ENCODE measurements at regions not wholly inside any gene's neighbourhood (a gene's known extent, or its start where the extent isn't known, plus 50 kb on each side); places are given as distances from the start of the nearest gene placed in this dataset.
"Not testable (repeated sequence)": the region's sequence is repeated elsewhere in the genome, so short reads cannot be mapped to it uniquely, and the experiment has no call there.

GRCh38 chr10:23966504-23967051 is 242.4 kb upstream of the KIAA1217 start:
- Histone ChIP-seq H3K4me3 (ENCODE audit: low read depth in 1 of 2, low read length in 2 of 2) (no peak overlapping the region), H3K9me3 (ENCODE audit: control insufficient read depth in 1 of 2, low read length in 2 of 2) (no peaks in the 10 kb centered on the region), H3K4me1 (ENCODE audit: control insufficient read depth in 1 of 2, insufficient read depth in 2 of 2, low read length in 2 of 2) (no peaks in the 10 kb centered on the region)

GRCh38 chr10:23968301-23968700 is 240.6 kb upstream of the KIAA1217 start:
- no peaks in the 10 kb centered on the region for H3K9me3 ChIP-seq (ENCODE audit: control insufficient read depth in 1 of 2, low read length in 2 of 2)
- no peak overlapping the region for H3K27ac ChIP-seq (ENCODE audit: low read depth, low read length)
- H3K4me1 ChIP-seq (ENCODE audit: control insufficient read depth in 1 of 2, insufficient read depth in 2 of 2, low read length in 2 of 2) = no peaks in the 10 kb centered on the region
- no peaks in the 10 kb centered on the region for H3K36me3 ChIP-seq (ENCODE audit: control insufficient read depth in 1 of 2, insufficient read depth in 2 of 2, low read length in 2 of 2)
- no peak overlapping the region for H3K9ac ChIP-seq (ENCODE audit: low read depth in 1 of 2, low read length in 2 of 2)
- H3K27me3 ChIP-seq (ENCODE audit: control insufficient read depth in 1 of 2, insufficient read depth in 2 of 2, low read length in 2 of 2) = no peaks in the 10 kb centered on the region
- H3K4me3 ChIP-seq (ENCODE audit: low read depth in 1 of 2, low read length in 2 of 2) = no peak overlapping the region

More at GRCh38 chr10:23966504-23967051, 242.4 kb upstream of the KIAA1217 start:
- no peak overlapping the region for H3K9ac ChIP-seq (ENCODE audit: low read depth in 1 of 2, low read length in 2 of 2)
- no peaks in the 10 kb centered on the region for H3K27me3 ChIP-seq (ENCODE audit: control insufficient read depth in 1 of 2, insufficient read depth in 2 of 2, low read length in 2 of 2)
- H3K27ac ChIP-seq (ENCODE audit: low read depth, low read length) = no peak overlapping the region
- H3K36me3 ChIP-seq (ENCODE audit: control insufficient read depth in 1 of 2, insufficient read depth in 2 of 2, low read length in 2 of 2) = no peaks in the 10 kb centered on the region

GRCh38 chr10:23974746-23975272 is 234.1 kb upstream of the KIAA1217 start:
- Histone ChIP-seq H3K27me3 (ENCODE audit: control insufficient read depth in 1 of 2, insufficient read depth in 2 of 2, low read length in 2 of 2) (no peaks in the 10 kb centered on the region), H3K9ac (ENCODE audit: low read depth in 1 of 2, low read length in 2 of 2) (no peak overlapping the region), H3K9me3 (ENCODE audit: control insufficient read depth in 1 of 2, low read length in 2 of 2) (no peaks in the 10 kb centered on the region), H3K4me1 (ENCODE audit: control insufficient read depth in 1 of 2, insufficient read depth in 2 of 2, low read length in 2 of 2) (no peaks in the 10 kb centered on the region), H3K36me3 (ENCODE audit: control insufficient read depth in 1 of 2, insufficient read depth in 2 of 2, low read length in 2 of 2) (no peaks in the 10 kb centered on the region), H3K4me3 (ENCODE audit: low read depth in 1 of 2, low read length in 2 of 2) (no peak overlapping the region), H3K27ac (ENCODE audit: low read depth, low read length) (no peak overlapping the region)

GRCh38 chr10:23975431-23975830 is 233.5 kb upstream of the KIAA1217 start:
- H3K9me3 ChIP-seq (ENCODE audit: control insufficient read depth in 1 of 2, low read length in 2 of 2) = no peaks in the 10 kb centered on the region
- no peak overlapping the region for H3K4me3 ChIP-seq (ENCODE audit: low read depth in 1 of 2, low read length in 2 of 2)
- H3K9ac ChIP-seq (ENCODE audit: low read depth in 1 of 2, low read length in 2 of 2) = no peak overlapping the region
- H3K27me3 ChIP-seq (ENCODE audit: control insufficient read depth in 1 of 2, insufficient read depth in 2 of 2, low read length in 2 of 2) = no peaks in the 10 kb centered on the region
- H3K36me3 ChIP-seq (ENCODE audit: control insufficient read depth in 1 of 2, insufficient read depth in 2 of 2, low read length in 2 of 2) = no peaks in the 10 kb centered on the region
- no peak overlapping the region for H3K27ac ChIP-seq (ENCODE audit: low read depth, low read length)
- H3K4me1 ChIP-seq (ENCODE audit: control insufficient read depth in 1 of 2, insufficient read depth in 2 of 2, low read length in 2 of 2) = no peaks in the 10 kb centered on the region

DNA sequence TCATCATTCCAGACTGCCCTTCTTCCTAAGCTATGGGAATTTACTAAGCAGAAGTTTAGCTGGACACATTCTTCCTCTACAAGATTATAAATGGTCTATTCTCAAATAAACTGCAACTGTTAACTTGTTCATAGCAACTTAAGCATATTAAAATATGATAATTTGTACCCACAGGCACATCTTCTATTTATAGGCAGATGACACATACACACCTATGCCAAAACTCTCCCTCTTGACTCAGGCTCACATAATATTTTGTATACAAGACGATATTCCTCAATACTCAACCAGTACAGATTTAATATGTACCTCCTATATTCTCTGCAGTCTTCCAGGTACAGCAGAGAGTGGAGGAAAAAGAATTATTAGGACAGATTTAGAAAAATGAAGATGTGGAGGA is 232.7 kb upstream of the KIAA1217 start:
- Histone ChIP-seq H3K27me3 (ENCODE audit: control insufficient read depth in 1 of 2, insufficient read depth in 2 of 2, low read length in 2 of 2) (no peaks in the 10 kb centered on the region), H3K9me3 (ENCODE audit: control insufficient read depth in 1 of 2, low read length in 2 of 2) (no peaks in the 10 kb centered on the region), H3K4me1 (ENCODE audit: control insufficient read depth in 1 of 2, insufficient read depth in 2 of 2, low read length in 2 of 2) (no peaks in the 10 kb centered on the region), H3K9ac (ENCODE audit: low read depth in 1 of 2, low read length in 2 of 2) (no peak overlapping the region), H3K27ac (ENCODE audit: low read depth, low read length) (no peak overlapping the region), H3K36me3 (ENCODE audit: control insufficient read depth in 1 of 2, insufficient read depth in 2 of 2, low read length in 2 of 2) (no peaks in the 10 kb centered on the region), H3K4me3 (ENCODE audit: low read depth in 1 of 2, low read length in 2 of 2) (no peak overlapping the region)

GRCh38 chr10:23978317-23978716 is 230.6 kb upstream of the KIAA1217 start:
- no peak overlapping the region for H3K27ac ChIP-seq (ENCODE audit: low read depth, low read length)
- no peaks in the 10 kb centered on the region for H3K9me3 ChIP-seq (ENCODE audit: control insufficient read depth in 1 of 2, low read length in 2 of 2)

GRCh38 chr10:23980094-23980493 is 228.8 kb upstream of the KIAA1217 start:
- H3K9me3 ChIP-seq (ENCODE audit: control insufficient read depth in 1 of 2, low read length in 2 of 2) = no peaks in the 10 kb centered on the region
- H3K36me3 ChIP-seq (ENCODE audit: control insufficient read depth in 1 of 2, insufficient read depth in 2 of 2, low read length in 2 of 2) = no peaks in the 10 kb centered on the region
- no peak overlapping the region for H3K4me3 ChIP-seq (ENCODE audit: low read depth in 1 of 2, low read length in 2 of 2)
- no peaks in the 10 kb centered on the region for H3K4me1 ChIP-seq (ENCODE audit: control insufficient read depth in 1 of 2, insufficient read depth in 2 of 2, low read length in 2 of 2)
- H3K9ac ChIP-seq (ENCODE audit: low read depth in 1 of 2, low read length in 2 of 2) = no peak overlapping the region
- H3K27me3 ChIP-seq (ENCODE audit: control insufficient read depth in 1 of 2, insufficient read depth in 2 of 2, low read length in 2 of 2) = no peaks in the 10 kb centered on the region
- H3K27ac ChIP-seq (ENCODE audit: low read depth, low read length) = no peak overlapping the region

More at GRCh38 chr10:23978317-23978716, 230.6 kb upstream of the KIAA1217 start:
- H3K36me3 ChIP-seq (ENCODE audit: control insufficient read depth in 1 of 2, insufficient read depth in 2 of 2, low read length in 2 of 2) = no peaks in the 10 kb centered on the region
- no peaks in the 10 kb centered on the region for H3K4me1 ChIP-seq (ENCODE audit: control insufficient read depth in 1 of 2, insufficient read depth in 2 of 2, low read length in 2 of 2)
- no peaks in the 10 kb centered on the region for H3K27me3 ChIP-seq (ENCODE audit: control insufficient read depth in 1 of 2, insufficient read depth in 2 of 2, low read length in 2 of 2)
- no peak overlapping the region for H3K4me3 ChIP-seq (ENCODE audit: low read depth in 1 of 2, low read length in 2 of 2)
- no peak overlapping the region for H3K9ac ChIP-seq (ENCODE audit: low read depth in 1 of 2, low read length in 2 of 2)

DNA sequence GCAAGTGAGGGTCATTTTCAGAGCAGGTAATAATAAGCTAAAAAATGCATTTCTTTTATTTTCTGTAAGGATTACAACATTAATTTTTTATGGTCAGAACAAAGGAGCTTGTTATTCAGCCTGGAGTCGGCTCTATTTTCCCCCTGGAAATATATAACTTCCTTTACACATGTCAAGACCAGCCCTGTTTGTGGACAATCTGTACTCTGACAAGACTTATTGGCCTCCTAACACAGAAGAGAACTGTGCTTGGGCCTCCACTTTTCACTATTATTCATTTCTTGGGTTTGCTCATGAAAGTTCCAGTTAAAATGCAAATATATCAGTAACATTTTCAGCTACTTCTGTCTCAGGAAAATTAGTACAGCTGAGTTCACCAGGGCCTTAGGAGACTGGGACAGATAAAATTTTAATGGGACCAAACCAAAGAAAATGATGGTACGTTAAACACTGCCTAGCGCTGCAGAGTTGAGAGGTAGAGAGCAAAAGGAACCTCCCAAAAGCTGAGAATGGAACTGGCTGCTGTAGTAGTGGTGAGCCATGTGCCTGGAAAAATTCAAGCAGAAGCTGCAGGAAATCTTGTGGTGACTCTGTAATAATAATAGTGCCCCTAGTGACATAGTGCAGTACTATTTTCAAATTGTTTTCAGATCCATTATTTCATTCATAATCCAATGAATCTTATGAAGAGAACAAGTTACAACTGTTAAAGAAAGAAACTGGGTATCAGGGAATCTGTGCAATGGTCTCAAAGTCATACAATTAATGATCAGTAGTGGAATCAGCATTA is 227.2 kb upstream of the KIAA1217 start:
- Histone ChIP-seq H3K9me3 (ENCODE audit: control insufficient read depth in 1 of 2, low read length in 2 of 2) (no peaks in the 10 kb centered on the region), H3K27ac (ENCODE audit: low read depth, low read length) (no peak overlapping the region), H3K4me1 (ENCODE audit: control insufficient read depth in 1 of 2, insufficient read depth in 2 of 2, low read length in 2 of 2) (no peaks in the 10 kb centered on the region), H3K9ac (ENCODE audit: low read depth in 1 of 2, low read length in 2 of 2) (no peak overlapping the region), H3K4me3 (ENCODE audit: low read depth in 1 of 2, low read length in 2 of 2) (no peak overlapping the region), H3K36me3 (ENCODE audit: control insufficient read depth in 1 of 2, insufficient read depth in 2 of 2, low read length in 2 of 2) (no peaks in the 10 kb centered on the region), H3K27me3 (ENCODE audit: control insufficient read depth in 1 of 2, insufficient read depth in 2 of 2, low read length in 2 of 2) (no peaks in the 10 kb centered on the region)

DNA sequence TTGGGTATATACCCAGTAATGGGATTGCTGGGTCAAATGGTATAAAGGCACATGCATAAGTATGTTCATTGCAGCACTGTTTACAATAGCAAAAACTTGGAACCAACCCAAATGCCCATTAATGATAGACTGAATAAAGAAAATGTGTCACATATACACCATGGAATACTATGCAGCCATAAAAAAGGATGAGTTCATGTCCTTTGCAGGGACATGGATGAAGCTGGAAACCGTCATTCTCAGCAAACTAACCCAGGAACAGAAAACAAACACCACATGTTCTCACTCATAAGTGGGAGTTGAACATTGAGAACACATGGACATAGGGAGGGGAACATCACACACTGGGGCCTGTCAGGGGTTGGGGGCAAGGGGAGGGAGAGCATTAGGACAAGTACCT is 224.5 kb upstream of the KIAA1217 start:
- H3K36me3 ChIP-seq (ENCODE audit: control insufficient read depth in 1 of 2, insufficient read depth in 2 of 2, low read length in 2 of 2); H3K9ac ChIP-seq (ENCODE audit: low read depth in 1 of 2, low read length in 2 of 2); H3K4me3 ChIP-seq (ENCODE audit: low read depth in 1 of 2, low read length in 2 of 2); H3K9me3 ChIP-seq (ENCODE audit: control insufficient read depth in 1 of 2, low read length in 2 of 2); H3K4me1 ChIP-seq (ENCODE audit: control insufficient read depth in 1 of 2, insufficient read depth in 2 of 2, low read length in 2 of 2); H3K27me3 ChIP-seq (ENCODE audit: control insufficient read depth in 1 of 2, insufficient read depth in 2 of 2, low read length in 2 of 2); H3K27ac ChIP-seq (ENCODE audit: low read depth, low read length): not testable (repeated sequence)

DNA sequence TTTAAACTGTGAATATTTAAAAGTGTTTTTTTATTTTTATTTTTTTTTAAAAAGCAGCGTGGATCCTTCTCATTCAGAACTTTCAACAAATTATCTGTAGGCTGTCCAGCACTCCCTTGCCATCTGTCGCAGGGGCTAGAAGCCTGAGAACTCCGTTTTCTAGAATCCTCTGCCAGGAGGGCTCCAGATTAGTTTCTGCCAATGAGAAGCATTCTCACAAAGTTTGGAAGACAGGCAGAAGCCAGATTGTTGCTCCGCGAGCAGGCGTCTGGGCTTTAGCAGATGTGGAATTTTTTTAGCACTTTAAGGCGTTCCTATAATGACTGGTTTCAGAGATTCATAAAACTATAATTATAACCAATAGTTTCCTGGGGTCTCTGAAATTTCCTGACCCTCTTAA is 220.9 kb upstream of the KIAA1217 start:
- Histone ChIP-seq H3K27ac (ENCODE audit: low read depth, low read length) (no peak overlapping the region), H3K4me3 (ENCODE audit: low read depth in 1 of 2, low read length in 2 of 2) (no peak overlapping the region), H3K4me1 (ENCODE audit: control insufficient read depth in 1 of 2, insufficient read depth in 2 of 2, low read length in 2 of 2) (no peaks in the 10 kb centered on the region), H3K27me3 (ENCODE audit: control insufficient read depth in 1 of 2, insufficient read depth in 2 of 2, low read length in 2 of 2) (no peaks in the 10 kb centered on the region), H3K36me3 (ENCODE audit: control insufficient read depth in 1 of 2, insufficient read depth in 2 of 2, low read length in 2 of 2) (no peaks in the 10 kb centered on the region), H3K9me3 (ENCODE audit: control insufficient read depth in 1 of 2, low read length in 2 of 2) (no peaks in the 10 kb centered on the region), H3K9ac (ENCODE audit: low read depth in 1 of 2, low read length in 2 of 2) (no peak overlapping the region)

All from duodenal mucosa (tissue), 2 donors.